Naive thymus-derived CD4-positive, alpha-beta T cell (primary cell): ENCODE measurements at regions not wholly inside any gene's neighbourhood (a gene's known extent, or its start where the extent isn't known, plus 50 kb on each side); places are given as distances from the start of the nearest gene placed in this dataset.

ENCODE experiments used
- ATAC-seq: fragments of 150-1000 bp; cut with Tn5 transposase; 2 replicates; pipeline ENCODE4 v1.10.0; 2021; ENCODE audit warnings: mild to moderate bottlenecking, moderate library complexity
- CTCF ChIA-PET: fragments of 350-600 bp; sonication (Branson Sonifier 250); formaldehyde crosslinking; loops from one replicate; lab custom pipeline; 2021; ENCODE audit warnings: antibody characterized with exemption; lab: Charles Lee
- POLR2A ChIA-PET: fragments of 350-600 bp; sonication (Branson Sonifier 250); formaldehyde crosslinking; loops from one replicate; lab custom pipeline; 2021; ENCODE audit warnings: antibody characterized with exemption, inconsistent platforms; lab: Charles Lee
- DNase-seq, 9 donors: peaks; one replicate each; pipeline versions ENCODE4 v3.0.0 to v3.0.0-alpha.2; 2020 to 2022; ENCODE audit warnings: mixed read lengths in 1 of 9
- H3K27ac ChIP-seq: one replicate; pipeline ENCODE4 v1.7.0; 2013; ENCODE audit warnings: mild to moderate bottlenecking, low read depth, low read length, moderate library complexity
- H3K27me3 ChIP-seq, 2 donors: one replicate each; pipeline ENCODE4 v1.7.0; 2013; ENCODE audit warnings: low read length in 2 of 2, mild to moderate bottlenecking in 2 of 2, moderate library complexity in 2 of 2; ENCODE audit not compliant: control insufficient read depth in 2 of 2, insufficient read depth in 2 of 2
- H3K36me3 ChIP-seq, 3 experiments: 1 replicate in 2 of 3; 2 replicates in 1 of 3; pipeline ENCODE4 v1.7.0; 2013; ENCODE audit warnings: low read length in 3 of 3, mild to moderate bottlenecking in 3 of 3, moderate library complexity in 1 of 3; ENCODE audit not compliant: insufficient read depth in 3 of 3, control insufficient read depth in 2 of 3
- H3K4me1 ChIP-seq, 2 donors: one replicate each; pipeline ENCODE4 v1.7.0; 2013; ENCODE audit warnings: low read length in 2 of 2, mild to moderate bottlenecking in 2 of 2, moderate library complexity in 1 of 2; ENCODE audit not compliant: control insufficient read depth in 2 of 2, insufficient read depth in 2 of 2
- H3K4me3 ChIP-seq: 2 replicates; pipeline ENCODE4 v1.7.0; 2013; ENCODE audit warnings: mild to moderate bottlenecking, low read length
- H3K9me3 ChIP-seq, 3 experiments: 1 replicate in 2 of 3; 2 replicates in 1 of 3; pipeline ENCODE4 v1.7.0; 2013; ENCODE audit warnings: low read length in 3 of 3; ENCODE audit not compliant: control insufficient read depth in 2 of 3
- H3K27ac Mint-ChIP-seq, 9 donors: one replicate each; pipeline ENCODE4 v1.8.0; 2020 to 2022; ENCODE audit warnings: mixed read lengths in 9 of 9, mild to moderate bottlenecking in 8 of 9, moderate library complexity in 5 of 9, inconsistent platforms in 2 of 9
- H3K27me3 Mint-ChIP-seq, 5 donors: one replicate each; pipeline ENCODE4 v1.8.0; 2021 to 2022; ENCODE audit warnings: mixed read lengths in 5 of 5, mild to moderate bottlenecking in 1 of 5
- H3K36me3 Mint-ChIP-seq, 5 donors: one replicate each; pipeline ENCODE4 v1.8.0; 2020 to 2022; ENCODE audit warnings: mixed read lengths in 5 of 5, mild to moderate bottlenecking in 3 of 5, inconsistent platforms in 1 of 5
- H3K4me1 Mint-ChIP-seq, 7 donors: one replicate each; pipeline ENCODE4 v1.8.0; 2020 to 2022; ENCODE audit warnings: mixed read lengths in 7 of 7, mild to moderate bottlenecking in 3 of 7, inconsistent platforms in 1 of 7
- H3K4me3 Mint-ChIP-seq, 10 donors: one replicate each; pipeline ENCODE4 v1.8.0; 2020 to 2022; ENCODE audit warnings: mild to moderate bottlenecking in 10 of 10, mixed read lengths in 10 of 10, moderate library complexity in 6 of 10, inconsistent platforms in 2 of 10
- H3K9me3 Mint-ChIP-seq, 11 donors: one replicate each; pipeline ENCODE4 v1.8.0; 2020 to 2022; ENCODE audit warnings: mixed read lengths in 11 of 11, mild to moderate bottlenecking in 4 of 11, inconsistent platforms in 1 of 11, moderate library complexity in 1 of 11
- intact Hi-C, 2 donors: fragments of 100-400 bp; cut with micrococcal nuclease; formaldehyde crosslinking; loops; one replicate each; pipeline ENCODE4 v1.15.1; 2023

DNA sequence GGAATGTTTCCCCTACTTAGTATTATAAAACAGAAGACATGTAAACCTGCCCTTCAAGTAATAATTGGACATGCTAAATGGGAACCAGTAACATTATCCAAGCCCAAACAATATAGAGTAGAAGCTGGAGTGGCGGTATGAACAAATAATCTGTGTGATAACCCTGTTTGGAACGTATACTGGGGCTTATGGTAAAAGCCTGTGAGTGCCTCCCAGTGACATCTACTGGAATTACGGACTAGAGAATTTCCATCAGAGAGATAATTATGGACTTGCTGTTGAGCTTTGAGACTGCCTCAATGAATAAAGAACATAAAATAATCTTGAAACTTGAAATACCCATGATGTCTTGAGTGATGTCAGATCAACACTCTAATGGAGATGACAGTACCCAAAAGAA is 406.3 kb upstream of the GRIA3 start:
- intact Hi-C loops: no loop called here
- H3K36me3 Mint-ChIP-seq: no peaks in the 10 kb centered on the region
- no peaks in the 10 kb centered on the region for H3K36me3 ChIP-seq
- POLR2A ChIA-PET: no interaction called here
- H3K4me1 ChIP-seq: no peaks in the 10 kb centered on the region
- CTCF ChIA-PET: no interaction called here
- H3K4me3 ChIP-seq: no peak overlapping the region
- no peak overlapping the region for H3K4me3 Mint-ChIP-seq
- no peaks in the 10 kb centered on the region for H3K27me3 ChIP-seq
- no peaks in the 10 kb centered on the region for H3K27me3 Mint-ChIP-seq
- H3K27ac ChIP-seq: no peak overlapping the region
- DNase-seq (no peak), ATAC-seq (no peak)
- H3K27ac Mint-ChIP-seq: no peak overlapping the region
- peaks cover 0 to 5% (median 0%) of the 10 kb centered on the region in 11 donors for H3K9me3 Mint-ChIP-seq
- H3K4me1 Mint-ChIP-seq: no peaks in the 10 kb centered on the region
- no peaks in the 10 kb centered on the region for H3K9me3 ChIP-seq

DNA sequence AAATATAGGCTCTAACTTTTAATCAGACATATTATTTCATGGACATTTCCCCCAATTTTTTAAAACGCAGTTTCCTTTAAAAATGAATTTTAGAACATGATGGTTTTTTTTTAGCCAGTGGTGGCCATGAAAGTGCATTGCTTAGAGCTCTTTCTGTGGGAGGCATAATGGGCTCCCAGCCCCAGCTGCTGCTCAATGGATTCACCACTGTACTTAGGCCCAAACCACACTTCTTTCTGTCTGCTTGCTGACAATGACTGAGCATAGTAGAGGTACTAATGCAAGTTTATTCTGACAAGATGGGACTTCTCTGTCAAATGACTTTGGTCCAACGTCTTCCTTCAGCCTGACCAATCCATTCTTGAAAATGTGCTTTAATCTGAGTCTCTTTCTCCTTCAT is 400.2 kb upstream of the GRIA3 start:
- POLR2A ChIA-PET: no interaction called here
- no peak overlapping the region for H3K4me3 Mint-ChIP-seq

DNA sequence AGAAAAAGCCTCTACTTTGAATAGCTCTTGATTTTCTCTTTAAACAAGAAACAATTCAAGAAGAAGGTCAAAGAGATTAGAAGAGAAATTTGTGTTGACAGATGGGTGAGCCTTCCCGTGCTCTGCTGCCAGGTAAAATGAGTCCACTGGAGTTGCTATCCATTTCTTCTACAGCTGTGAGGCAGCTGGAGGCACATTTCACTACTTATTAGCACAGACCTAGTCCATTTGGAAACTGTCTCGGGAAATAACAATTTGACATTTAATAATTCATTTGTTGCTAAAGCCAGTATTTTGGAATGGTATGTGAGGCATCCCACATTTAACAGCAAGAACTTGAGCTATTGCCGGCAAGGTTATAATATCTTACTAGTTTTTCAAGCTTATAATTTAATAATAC is 396.8 kb upstream of the GRIA3 start:
- no peaks in the 10 kb centered on the region for H3K9me3 ChIP-seq
- H3K4me1 ChIP-seq: no peaks in the 10 kb centered on the region
- no peaks in the 10 kb centered on the region for H3K36me3 Mint-ChIP-seq
- no peak for ATAC-seq
- peaks cover 0 to 14% (median 0%) of the 10 kb centered on the region in 11 donors for H3K9me3 Mint-ChIP-seq
- ChIA-PET CTCF (no interaction called here), POLR2A (no interaction called here)
- no peak overlapping the region for H3K27ac ChIP-seq
- H3K4me1 Mint-ChIP-seq: no peaks in the 10 kb centered on the region
- intact Hi-C loops: no loop called here
- no peak overlapping the region for H3K4me3 ChIP-seq
- DNase-seq: no peak
- H3K27ac Mint-ChIP-seq: no peak overlapping the region
- no peaks in the 10 kb centered on the region for H3K36me3 ChIP-seq
- no peaks in the 10 kb centered on the region for H3K27me3 ChIP-seq
- H3K27me3 Mint-ChIP-seq: no peaks in the 10 kb centered on the region
- H3K4me3 Mint-ChIP-seq: no peak overlapping the region

More for the DNA sequence above, 400.2 kb upstream of the GRIA3 start:
- CTCF ChIA-PET: no interaction called here
- no peaks in the 10 kb centered on the region for H3K4me1 ChIP-seq
- Mint-ChIP-seq H3K9me3 (peaks cover 0 to 15% (median 0%) of the 10 kb centered on the region in 11 donors), H3K4me1 (no peaks in the 10 kb centered on the region), H3K27ac (no peak overlapping the region), H3K27me3 (no peaks in the 10 kb centered on the region), H3K36me3 (no peaks in the 10 kb centered on the region)
- H3K36me3 ChIP-seq: no peaks in the 10 kb centered on the region
- ATAC-seq (no peak), DNase-seq (no peak)
- H3K9me3 ChIP-seq: no peaks in the 10 kb centered on the region
- H3K4me3 ChIP-seq: no peak overlapping the region
- intact Hi-C loops: no loop called here
- H3K27me3 ChIP-seq: no peaks in the 10 kb centered on the region
- H3K27ac ChIP-seq: no peak overlapping the region

DNA sequence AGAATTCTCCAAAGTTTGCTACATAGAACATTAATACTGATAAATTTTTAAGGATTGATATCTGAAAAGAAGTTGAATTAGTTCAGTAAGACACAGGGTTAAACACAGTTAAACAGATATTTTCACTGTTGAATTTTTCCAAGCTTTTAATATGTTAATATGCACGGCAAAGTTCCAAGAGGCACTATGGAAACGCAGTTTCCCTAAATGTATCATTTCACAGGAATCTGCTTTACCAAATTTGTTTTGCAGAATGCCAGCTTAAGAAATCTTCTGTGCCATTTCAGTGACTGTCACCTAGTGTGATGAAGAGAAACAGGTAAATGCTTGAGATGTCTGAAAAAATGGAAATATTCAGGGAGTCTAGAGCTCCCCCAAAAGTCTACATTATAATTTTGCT is 395.9 kb upstream of the GRIA3 start:
- ATAC-seq (no peak), DNase-seq (no peak)
- no peaks in the 10 kb centered on the region for H3K4me1 ChIP-seq
- peaks cover 0 to 14% (median 0%) of the 10 kb centered on the region in 11 donors for H3K9me3 Mint-ChIP-seq
- no peaks in the 10 kb centered on the region for H3K36me3 Mint-ChIP-seq
- no peaks in the 10 kb centered on the region for H3K27me3 ChIP-seq
- intact Hi-C loops: no loop called here
- ChIA-PET POLR2A (no interaction called here), CTCF (no interaction called here)
- no peaks in the 10 kb centered on the region for H3K27me3 Mint-ChIP-seq
- no peak overlapping the region for H3K27ac ChIP-seq
- H3K4me3 Mint-ChIP-seq: no peak overlapping the region
- H3K4me3 ChIP-seq: no peak overlapping the region
- H3K9me3 ChIP-seq: no peaks in the 10 kb centered on the region
- no peaks in the 10 kb centered on the region for H3K36me3 ChIP-seq
- H3K27ac Mint-ChIP-seq: no peak overlapping the region
- no peaks in the 10 kb centered on the region for H3K4me1 Mint-ChIP-seq

DNA sequence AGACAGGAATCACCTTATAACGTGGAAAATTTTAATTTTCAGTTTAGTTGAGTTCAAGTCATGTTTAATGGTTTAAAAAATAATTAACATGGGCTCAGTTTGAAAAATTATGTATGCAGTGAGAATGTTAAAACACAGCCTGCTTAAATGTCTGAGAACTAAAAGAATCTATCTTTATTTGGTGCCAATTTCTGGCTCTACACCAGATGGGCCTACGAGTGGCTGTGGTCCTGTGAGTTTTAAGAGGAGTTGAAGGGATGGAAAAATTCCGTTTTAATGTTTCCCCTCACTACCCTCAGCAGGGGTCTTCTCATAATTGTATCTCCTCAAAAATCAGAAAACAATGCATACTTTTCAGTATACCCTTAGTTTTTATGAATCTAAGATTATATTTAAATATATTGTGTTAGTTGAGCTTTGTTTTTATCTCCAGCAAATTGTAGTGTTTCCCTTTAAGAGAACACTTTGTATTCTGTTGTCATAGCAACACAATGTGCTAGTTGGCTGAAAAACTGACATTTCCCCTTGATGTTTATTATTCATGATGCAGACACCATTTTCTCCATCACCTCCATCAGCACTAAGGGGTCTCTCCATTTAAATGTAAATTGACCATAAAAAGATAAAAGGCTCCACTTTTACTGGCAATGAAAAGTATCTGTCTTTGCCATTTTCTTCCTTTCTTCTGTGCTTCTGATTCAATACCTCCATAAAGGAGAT is 393.5 kb upstream of the GRIA3 start:
- no peaks in the 10 kb centered on the region for H3K4me1 ChIP-seq
- no peak overlapping the region for H3K27ac ChIP-seq
- POLR2A ChIA-PET: no interaction called here
- H3K27me3 ChIP-seq: no peaks in the 10 kb centered on the region
- CTCF ChIA-PET: no interaction called here
- Mint-ChIP-seq H3K27ac (no peak overlapping the region), H3K9me3 (peaks cover 0 to 12% (median 0%) of the 10 kb centered on the region in 11 donors), H3K27me3 (no peaks in the 10 kb centered on the region), H3K4me1 (no peaks in the 10 kb centered on the region), H3K36me3 (no peaks in the 10 kb centered on the region), H3K4me3 (no peak overlapping the region)
- ATAC-seq (no peak), DNase-seq (no peak)
- no peaks in the 10 kb centered on the region for H3K9me3 ChIP-seq
- H3K4me3 ChIP-seq: no peak overlapping the region
- no peaks in the 10 kb centered on the region for H3K36me3 ChIP-seq
- intact Hi-C loops: no loop called here

DNA sequence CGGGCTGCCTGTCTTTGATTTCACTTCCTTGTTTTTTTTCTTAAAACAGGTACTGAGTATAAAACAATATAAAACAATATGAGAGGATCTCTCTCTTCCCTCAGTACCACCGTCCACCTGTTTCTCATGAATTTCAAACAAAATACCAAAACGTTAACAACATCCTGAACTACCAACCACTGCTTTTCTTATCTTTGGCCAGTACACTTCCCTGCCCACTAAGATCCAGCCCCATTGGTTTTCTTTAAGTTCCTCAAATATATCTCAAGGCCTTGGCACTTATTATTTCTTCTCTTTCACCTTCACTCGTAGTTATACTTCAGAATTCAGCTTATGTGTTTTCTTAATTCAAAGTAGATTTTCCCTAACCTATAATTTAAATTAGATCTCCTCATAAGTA is 370.2 kb upstream of the GRIA3 start:
- ChIA-PET POLR2A (no interaction called here), CTCF (no interaction called here)
- no peaks in the 10 kb centered on the region for H3K4me1 Mint-ChIP-seq
- no peaks in the 10 kb centered on the region for H3K27me3 Mint-ChIP-seq
- no peaks in the 10 kb centered on the region for H3K36me3 Mint-ChIP-seq
- DNase-seq (no peak), ATAC-seq (no peak)
- peaks cover 0 to 2% (median 0%) of the 10 kb centered on the region in 11 donors for H3K9me3 Mint-ChIP-seq
- no peak overlapping the region for H3K4me3 Mint-ChIP-seq
- Histone ChIP-seq H3K9me3 (no peaks in the 10 kb centered on the region), H3K36me3 (no peaks in the 10 kb centered on the region), H3K4me1 (no peaks in the 10 kb centered on the region), H3K27me3 (no peaks in the 10 kb centered on the region), H3K27ac (no peak overlapping the region), H3K4me3 (no peak overlapping the region)
- H3K27ac Mint-ChIP-seq: no peak overlapping the region
- intact Hi-C loops: no loop called here

DNA sequence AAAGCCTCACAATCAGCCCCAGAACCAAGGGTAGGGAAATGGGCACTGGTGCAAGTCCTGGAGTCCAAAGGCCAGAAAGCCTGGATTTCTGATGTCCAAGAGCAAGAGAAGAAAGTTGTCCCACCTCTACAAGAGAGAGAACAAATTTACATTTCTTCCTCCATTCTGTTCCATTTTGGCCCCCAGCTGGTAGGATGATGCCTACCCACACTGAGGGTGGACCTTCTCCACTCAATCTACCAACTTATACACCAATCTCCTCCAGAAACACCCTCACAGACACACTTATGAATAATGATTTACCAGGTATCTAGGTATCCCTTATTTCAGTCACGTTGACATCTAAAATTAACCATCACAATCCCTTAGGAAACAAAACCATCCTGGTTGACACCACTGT is 367.8 kb upstream of the GRIA3 start:
- Mint-ChIP-seq H3K9me3 (peaks cover 0 to 15% (median 7%) of the 10 kb centered on the region in 11 donors), H3K4me1 (no peaks in the 10 kb centered on the region), H3K27me3 (peaks cover 0 to 6% (median 0%) of the 10 kb centered on the region in 5 donors), H3K4me3 (no peak overlapping the region), H3K36me3 (peaks cover 0 to 4% (median 0%) of the 10 kb centered on the region in 5 donors), H3K27ac (no peak overlapping the region)
- ATAC-seq (no peak), DNase-seq (no peak)
- Histone ChIP-seq H3K27me3 (no peaks in the 10 kb centered on the region), H3K9me3 (no peaks in the 10 kb centered on the region), H3K27ac (no peak overlapping the region), H3K4me3 (no peak overlapping the region), H3K36me3 (no peaks in the 10 kb centered on the region), H3K4me1 (no peaks in the 10 kb centered on the region)
- POLR2A ChIA-PET: no interaction called here
- CTCF ChIA-PET: no interaction called here
- intact Hi-C loops: no loop called here
